ENCODE measurements at regions not wholly inside any gene's neighbourhood (a gene's known extent, or its start where the extent isn't known, plus 50 kb on each side); places are given as distances from the start of the nearest gene placed in this dataset.

DNA sequence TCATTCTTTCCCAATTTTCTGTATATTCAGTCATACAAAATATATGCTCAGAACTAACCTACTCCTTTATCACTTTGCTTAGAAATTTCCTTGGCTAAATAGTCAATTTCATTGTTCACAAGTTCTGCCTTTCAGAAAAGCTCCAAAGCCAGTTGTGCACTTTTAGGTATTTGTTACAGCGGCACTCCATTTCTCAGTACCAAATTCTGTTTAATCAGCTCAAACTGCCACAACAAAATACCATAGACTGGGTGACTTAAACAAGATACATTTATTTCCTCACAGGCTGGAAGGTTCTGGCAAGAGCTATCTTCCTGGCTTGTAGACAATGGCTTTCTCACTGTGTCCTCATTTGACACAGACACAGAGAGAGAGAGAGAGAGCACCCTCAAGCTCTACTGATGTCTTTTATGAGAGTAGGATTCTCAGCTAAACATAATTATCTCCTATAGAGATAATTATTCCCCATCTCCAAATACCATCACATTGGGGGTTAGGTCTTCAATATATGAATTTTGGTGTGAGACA is 188.8 kb upstream of the FSTL5 start:
- TF ChIP-seq, protein P1, sequence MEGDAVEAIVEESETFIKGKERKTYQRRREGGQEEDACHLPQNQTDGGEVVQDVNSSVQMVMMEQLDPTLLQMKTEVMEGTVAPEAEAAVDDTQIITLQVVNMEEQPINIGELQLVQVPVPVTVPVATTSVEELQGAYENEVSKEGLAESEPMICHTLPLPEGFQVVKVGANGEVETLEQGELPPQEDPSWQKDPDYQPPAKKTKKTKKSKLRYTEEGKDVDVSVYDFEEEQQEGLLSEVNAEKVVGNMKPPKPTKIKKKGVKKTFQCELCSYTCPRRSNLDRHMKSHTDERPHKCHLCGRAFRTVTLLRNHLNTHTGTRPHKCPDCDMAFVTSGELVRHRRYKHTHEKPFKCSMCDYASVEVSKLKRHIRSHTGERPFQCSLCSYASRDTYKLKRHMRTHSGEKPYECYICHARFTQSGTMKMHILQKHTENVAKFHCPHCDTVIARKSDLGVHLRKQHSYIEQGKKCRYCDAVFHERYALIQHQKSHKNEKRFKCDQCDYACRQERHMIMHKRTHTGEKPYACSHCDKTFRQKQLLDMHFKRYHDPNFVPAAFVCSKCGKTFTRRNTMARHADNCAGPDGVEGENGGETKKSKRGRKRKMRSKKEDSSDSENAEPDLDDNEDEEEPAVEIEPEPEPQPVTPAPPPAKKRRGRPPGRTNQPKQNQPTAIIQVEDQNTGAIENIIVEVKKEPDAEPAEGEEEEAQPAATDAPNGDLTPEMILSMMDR (IDR thresholded peaks at IDR 0.05), result no peak
- no peak for TF ChIP-seq POLR2AphosphoS5 (IDR thresholded peaks at IDR 0.05)
- no peak for TF ChIP-seq POLR2A (IDR thresholded peaks at IDR 0.05)
